ENCODE measurements at regions not wholly inside any gene's neighbourhood (a gene's known extent, or its start where the extent isn't known, plus 50 kb on each side); places are given as distances from the start of the nearest gene placed in this dataset.
A peak's percentile ranks its signal among the peaks of the same experiment; 100 is the strongest.

GRCh38 chr7:27364344-27364758 lies 121.7 kb downstream of the EVX1 start:
- peak; percentile 78 for DNase-seq (ENCODE audit: low read depth)

- no peak for DNase-seq (ENCODE audit: low read depth)
Measured at GRCh38 chr7:27367179-27367932, 124.8 kb downstream of the EVX1 start.

GRCh38 chr7:27367933-27368549 lies 125.4 kb downstream of the EVX1 start:
- DNase-seq (ENCODE audit: low read depth), result no peak

- no peak for DNase-seq (ENCODE audit: low read depth)
Measured at GRCh38 chr7:27374958-27375841, 132.6 kb downstream of the EVX1 start.

- no peak for DNase-seq (ENCODE audit: low read depth)
Measured at GRCh38 chr7:27375958-27376357, 133.4 kb downstream of the EVX1 start.

- DNase-seq (ENCODE audit: low read depth), result no peak
Measured at GRCh38 chr7:27377988-27378387, 135.4 kb downstream of the EVX1 start.

- DNase-seq (ENCODE audit: low read depth), result no peak
Measured at GRCh38 chr7:27382307-27382706, 139.7 kb downstream of the EVX1 start.

GRCh38 chr7:27386581-27386980 lies 144.0 kb downstream of the EVX1 start:
- no peak for DNase-seq (ENCODE audit: low read depth)

- no peak for DNase-seq (ENCODE audit: low read depth)
Measured at GRCh38 chr7:27387864-27388263, 145.3 kb downstream of the EVX1 start.

- DNase-seq (ENCODE audit: low read depth), result no peak
Measured at GRCh38 chr7:27388561-27388960, 146.0 kb downstream of the EVX1 start.

- no peak for DNase-seq (ENCODE audit: low read depth)
Measured at GRCh38 chr7:27389496-27389895, 146.9 kb downstream of the EVX1 start.

GRCh38 chr7:27392477-27392876 lies 149.9 kb downstream of the EVX1 start:
- no peak for DNase-seq (ENCODE audit: low read depth)

- no peak for DNase-seq (ENCODE audit: low read depth)
Measured at GRCh38 chr7:27394871-27395270, 152.3 kb downstream of the EVX1 start.

GRCh38 chr7:27395626-27396025 lies 153.0 kb downstream of the EVX1 start:
- DNase-seq (ENCODE audit: low read depth), result no peak

GRCh38 chr7:27397503-27397902 lies 154.9 kb downstream of the EVX1 start:
- no peak for DNase-seq (ENCODE audit: low read depth)

- no peak for DNase-seq (ENCODE audit: low read depth)
Measured at GRCh38 chr7:27398851-27399250, 156.2 kb downstream of the EVX1 start.

GRCh38 chr7:27399791-27400567 lies 157.4 kb downstream of the EVX1 start:
- no peak for DNase-seq (ENCODE audit: low read depth)

- no peak for DNase-seq (ENCODE audit: low read depth)
Measured at GRCh38 chr7:27405780-27406179, 163.2 kb downstream of the EVX1 start.

- no peak for DNase-seq (ENCODE audit: low read depth)
Measured at GRCh38 chr7:27409311-27409710, 166.7 kb downstream of the EVX1 start.

- DNase-seq (ENCODE audit: low read depth), result no peak
Measured at GRCh38 chr7:27409776-27410175, 167.2 kb downstream of the EVX1 start.

- no peak for DNase-seq (ENCODE audit: low read depth)
Measured at GRCh38 chr7:27410812-27411544, 168.4 kb downstream of the EVX1 start.

All from iris pigment epithelial cell (primary cell).